IPS-18a (cell line): ENCODE measurements at regions not wholly inside any gene's neighbourhood (a gene's known extent, or its start where the extent isn't known, plus 50 kb on each side); places are given as distances from the start of the nearest gene placed in this dataset.

Source experiments
- H3K27ac ChIP-seq: one replicate; pipeline ENCODE4 v1.5.1; 2013; ENCODE audit warnings: low read length
- H3K27me3 ChIP-seq: one replicate; pipeline ENCODE4 v1.6.1; 2013; ENCODE audit warnings: mild to moderate bottlenecking, low read length; ENCODE audit not compliant: control insufficient read depth, insufficient read depth
- H3K36me3 ChIP-seq: one replicate; pipeline ENCODE4 v1.6.1; 2013; ENCODE audit warnings: low read depth, low read length; ENCODE audit not compliant: control insufficient read depth
- H3K4me1 ChIP-seq: one replicate; pipeline ENCODE4 v1.6.1; 2013; ENCODE audit warnings: low read depth, low read length; ENCODE audit not compliant: control insufficient read depth
- H3K4me3 ChIP-seq: one replicate; pipeline ENCODE4 v1.5.1; 2013; ENCODE audit warnings: low read length
- H3K9ac ChIP-seq: one replicate; pipeline ENCODE4 v1.6.1; 2013; ENCODE audit warnings: mild to moderate bottlenecking, low read length, moderate library complexity
- H3K9me3 ChIP-seq: one replicate; pipeline ENCODE4 v1.6.1; 2013; ENCODE audit warnings: low read depth, low read length; ENCODE audit not compliant: control insufficient read depth

DNA sequence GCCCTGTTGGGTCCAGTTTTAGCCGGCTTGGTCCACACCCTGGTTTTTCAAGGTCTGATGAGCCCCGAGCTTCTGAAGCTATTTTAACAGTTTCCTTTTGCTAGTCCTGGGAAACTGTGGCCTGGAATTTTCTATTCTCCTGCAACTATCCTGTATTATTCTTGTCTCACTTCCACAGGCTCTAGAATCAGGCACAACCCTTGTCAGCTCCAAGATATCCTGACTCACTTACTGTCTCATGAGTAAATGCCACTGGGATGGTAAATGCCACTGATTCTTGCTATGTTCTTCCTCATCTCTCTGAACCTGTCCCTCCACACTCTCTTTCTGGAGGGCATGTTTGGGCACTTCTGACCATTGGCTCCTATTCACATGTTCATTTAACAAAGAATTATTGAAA is 611.5 kb upstream of the IGFBP3 start:
- H3K9ac ChIP-seq: no peak overlapping the region
- peaks cover 44% of the 10 kb centered on the region for H3K27me3 ChIP-seq
- H3K4me3 ChIP-seq: no peak overlapping the region
- H3K27ac ChIP-seq: no peak overlapping the region
- no peaks in the 10 kb centered on the region for H3K36me3 ChIP-seq
- H3K9me3 ChIP-seq: peaks cover 5% of the 10 kb centered on the region
- H3K4me1 ChIP-seq: peaks cover 14% of the 10 kb centered on the region

DNA sequence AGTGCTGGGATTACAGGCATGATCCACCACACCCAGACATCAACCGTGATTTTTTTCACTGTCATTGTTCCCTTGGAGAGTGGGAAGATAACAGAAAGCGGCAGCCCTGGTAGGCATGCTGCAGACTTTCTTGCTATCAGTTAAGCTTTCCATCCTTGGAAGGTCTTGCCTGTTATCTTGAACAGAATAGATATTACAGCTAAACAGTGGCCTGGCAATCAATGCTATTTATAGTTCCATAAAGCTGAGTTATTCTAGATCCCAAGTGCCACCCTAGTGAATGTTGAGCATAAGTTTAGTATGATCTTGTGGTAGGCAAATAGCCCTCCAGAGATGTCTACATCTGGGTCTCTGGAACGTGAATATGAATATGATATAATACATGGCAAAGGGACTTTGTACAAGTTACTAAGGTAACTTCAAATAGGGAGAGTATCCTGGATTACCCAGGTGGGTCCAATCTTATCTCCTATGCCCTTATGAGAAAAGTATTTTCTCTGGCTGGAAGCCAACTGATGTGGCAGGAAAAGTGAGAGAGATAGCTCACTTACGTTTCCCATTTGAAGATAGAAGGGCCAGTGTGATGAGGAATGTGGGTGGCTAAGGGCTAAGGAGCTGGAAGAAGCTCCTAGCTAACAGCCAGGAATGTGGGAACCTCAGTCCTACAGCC is 609.1 kb upstream of the IGFBP3 start:
- no peak overlapping the region for H3K27ac ChIP-seq
- H3K4me3 ChIP-seq: no peak overlapping the region
- peaks cover 11% of the 10 kb centered on the region for H3K4me1 ChIP-seq
- no peaks in the 10 kb centered on the region for H3K36me3 ChIP-seq
- peaks cover 29% of the 10 kb centered on the region for H3K27me3 ChIP-seq
- peaks cover 13% of the 10 kb centered on the region for H3K9me3 ChIP-seq
- H3K9ac ChIP-seq: no peak overlapping the region

- H3K36me3 ChIP-seq: no peaks in the 10 kb centered on the region
- no peaks in the 10 kb centered on the region for H3K4me1 ChIP-seq
- H3K27ac ChIP-seq: no peak overlapping the region
- peaks cover 13% of the 10 kb centered on the region for H3K9me3 ChIP-seq
- no peak overlapping the region for H3K4me3 ChIP-seq
- peaks cover 2% of the 10 kb centered on the region for H3K27me3 ChIP-seq
- no peak overlapping the region for H3K9ac ChIP-seq
Measured at GRCh38 chr7:46527360-46527759, 606.3 kb upstream of the IGFBP3 start.

- Histone ChIP-seq H3K4me1 (no peaks in the 10 kb centered on the region), H3K27ac (no peak overlapping the region), H3K9me3 (peaks cover 13% of the 10 kb centered on the region), H3K36me3 (no peaks in the 10 kb centered on the region), H3K4me3 (no peak overlapping the region), H3K9ac (no peak overlapping the region), H3K27me3 (no peaks in the 10 kb centered on the region)
Measured at GRCh38 chr7:46525876-46526275, 604.8 kb upstream of the IGFBP3 start.

DNA sequence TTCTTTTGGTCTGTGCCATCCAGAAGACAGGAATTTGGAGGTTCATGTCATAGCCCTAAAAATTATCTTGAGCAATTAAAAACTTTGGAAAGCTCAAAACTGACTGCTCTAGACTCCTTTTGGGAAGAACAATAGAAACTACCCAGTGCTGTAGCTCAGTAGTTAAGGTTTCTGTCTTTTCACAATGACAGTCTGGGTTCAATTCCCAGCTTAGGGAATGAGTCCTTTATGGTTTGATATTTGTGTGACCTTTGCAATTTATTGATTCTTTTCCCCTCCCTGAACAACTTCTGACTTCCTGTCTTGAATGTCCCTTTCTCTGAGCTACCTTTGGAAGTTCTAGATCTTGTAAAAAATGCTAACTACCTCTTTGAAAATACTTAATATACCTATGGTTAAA is 603.3 kb upstream of the IGFBP3 start:
- Histone ChIP-seq H3K4me3 (no peak overlapping the region), H3K9me3 (peaks cover 13% of the 10 kb centered on the region), H3K27ac (no peak overlapping the region), H3K9ac (no peak overlapping the region), H3K27me3 (no peaks in the 10 kb centered on the region), H3K36me3 (no peaks in the 10 kb centered on the region), H3K4me1 (no peaks in the 10 kb centered on the region)

GRCh38 chr7:46522354-46522906 is 601.4 kb upstream of the IGFBP3 start:
- Histone ChIP-seq H3K4me3 (no peak overlapping the region), H3K36me3 (no peaks in the 10 kb centered on the region), H3K9me3 (peaks cover 7% of the 10 kb centered on the region), H3K4me1 (no peaks in the 10 kb centered on the region), H3K27me3 (no peaks in the 10 kb centered on the region), H3K9ac (no peak overlapping the region), H3K27ac (no peak overlapping the region)

- H3K4me3 ChIP-seq: no peak overlapping the region
- H3K27me3 ChIP-seq: no peaks in the 10 kb centered on the region
- H3K36me3 ChIP-seq: no peaks in the 10 kb centered on the region
- no peaks in the 10 kb centered on the region for H3K9me3 ChIP-seq
- no peak overlapping the region for H3K9ac ChIP-seq
- no peaks in the 10 kb centered on the region for H3K4me1 ChIP-seq
- no peak overlapping the region for H3K27ac ChIP-seq
Measured at GRCh38 chr7:46518713-46519112, 597.6 kb upstream of the IGFBP3 start.

DNA sequence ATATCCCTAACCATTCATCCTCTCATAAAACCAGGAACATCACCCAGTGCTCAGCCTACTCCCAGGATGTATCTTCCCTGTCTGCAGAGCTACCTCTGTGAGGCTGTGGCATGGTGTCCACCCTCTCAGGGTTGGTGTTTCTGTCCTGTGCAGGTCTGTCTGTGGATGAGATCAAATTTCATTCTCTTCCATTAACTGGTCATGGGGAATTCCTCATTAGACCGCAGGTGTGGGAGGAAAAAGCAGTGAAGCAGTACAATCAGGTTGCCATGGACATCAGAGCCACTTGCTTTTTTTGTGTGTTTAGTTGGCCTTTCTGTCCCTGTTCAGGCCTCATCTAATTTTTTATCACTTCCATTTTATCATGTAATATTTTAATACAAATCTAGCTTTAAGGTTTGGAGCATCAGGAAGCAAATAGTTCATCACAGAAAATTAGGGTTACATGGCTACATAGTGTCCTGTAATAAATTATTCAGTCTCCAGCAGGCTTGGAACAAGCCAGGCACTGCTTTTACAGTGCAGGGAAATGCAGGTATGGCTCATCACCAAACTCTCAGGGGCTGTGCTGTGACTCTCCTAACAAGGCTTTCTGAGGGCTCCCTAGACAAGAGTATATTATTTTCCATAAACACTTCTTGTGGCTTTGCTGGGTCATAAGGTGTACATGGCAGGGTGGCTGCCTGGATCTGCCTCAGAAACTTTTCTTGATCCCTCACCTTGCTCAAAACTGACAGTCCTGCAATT is 594.9 kb upstream of the IGFBP3 start:
- H3K9me3 ChIP-seq: no peaks in the 10 kb centered on the region
- H3K27me3 ChIP-seq: no peaks in the 10 kb centered on the region
- H3K9ac ChIP-seq: no peak overlapping the region
- no peaks in the 10 kb centered on the region for H3K36me3 ChIP-seq
- H3K27ac ChIP-seq: no peak overlapping the region
- H3K4me1 ChIP-seq: no peaks in the 10 kb centered on the region
- H3K4me3 ChIP-seq: no peak overlapping the region

GRCh38 chr7:46513447-46513848 is 592.4 kb upstream of the IGFBP3 start:
- H3K36me3 ChIP-seq: no peaks in the 10 kb centered on the region
- H3K27ac ChIP-seq: no peak overlapping the region
- H3K9ac ChIP-seq: no peak overlapping the region
- H3K27me3 ChIP-seq: no peaks in the 10 kb centered on the region
- no peaks in the 10 kb centered on the region for H3K4me1 ChIP-seq
- no peak overlapping the region for H3K4me3 ChIP-seq
- H3K9me3 ChIP-seq: no peaks in the 10 kb centered on the region

- H3K27me3 ChIP-seq: no peaks in the 10 kb centered on the region
- H3K27ac ChIP-seq: no peak overlapping the region
- H3K4me3 ChIP-seq: no peak overlapping the region
- no peaks in the 10 kb centered on the region for H3K4me1 ChIP-seq
- no peaks in the 10 kb centered on the region for H3K36me3 ChIP-seq
- H3K9me3 ChIP-seq: no peaks in the 10 kb centered on the region
- no peak overlapping the region for H3K9ac ChIP-seq
Measured at GRCh38 chr7:46512891-46513413, 591.9 kb upstream of the IGFBP3 start.

DNA sequence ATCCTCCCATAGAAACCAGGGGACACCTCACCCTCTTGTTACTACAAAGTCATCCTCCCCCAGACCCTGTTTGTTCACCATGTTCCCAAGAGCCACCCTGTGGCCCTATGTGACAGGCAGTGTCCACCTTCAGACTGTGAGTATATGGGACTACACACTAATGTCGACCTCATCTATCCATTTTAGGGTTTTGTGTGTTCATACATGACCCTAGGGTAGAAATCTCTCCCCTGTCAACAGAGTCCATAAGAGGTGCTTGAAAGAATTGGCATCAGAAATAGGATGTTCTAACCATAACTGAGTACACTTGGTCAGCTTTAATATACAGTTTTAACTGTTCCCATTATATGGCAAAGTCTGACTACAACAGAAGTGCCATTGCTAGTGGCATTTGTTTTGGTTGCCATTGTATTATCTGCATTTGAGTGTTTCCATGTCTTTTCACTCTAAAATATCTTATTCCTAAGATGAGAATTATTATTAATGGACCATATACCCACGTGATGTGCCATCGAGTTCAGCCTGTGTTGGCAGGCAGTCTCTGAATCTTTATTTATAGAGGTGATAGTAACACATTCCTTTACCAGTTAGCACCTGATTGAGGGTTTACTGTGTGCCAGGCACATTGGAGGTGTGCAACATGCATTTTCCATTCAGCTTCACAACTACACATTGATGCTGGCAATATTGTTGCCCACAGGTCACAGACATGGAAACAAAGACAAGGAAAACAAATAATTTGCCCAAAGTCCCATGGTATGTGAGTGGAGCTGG is 590.6 kb upstream of the IGFBP3 start:
- H3K9me3 ChIP-seq: no peaks in the 10 kb centered on the region
- no peaks in the 10 kb centered on the region for H3K36me3 ChIP-seq
- H3K27me3 ChIP-seq: no peaks in the 10 kb centered on the region
- H3K9ac ChIP-seq: no peak overlapping the region
- H3K27ac ChIP-seq: no peak overlapping the region
- no peak overlapping the region for H3K4me3 ChIP-seq
- H3K4me1 ChIP-seq: no peaks in the 10 kb centered on the region
